Fibroblast of pulmonary artery (primary cell): ENCODE measurements at regions not wholly inside any gene's neighbourhood (a gene's known extent, or its start where the extent isn't known, plus 50 kb on each side); places are given as distances from the start of the nearest gene placed in this dataset.

Source experiments
- DNase-seq: peaks from one replicate; pipeline ENCODE4 v3.0.0-alpha.2; 2010; ENCODE audit warnings: low read depth
- H3K4me3 ChIP-seq: replicated peaks from 2 replicates; pipeline ENCODE4 v1.5.1; 2011; ENCODE audit warnings: low read depth, mild to moderate bottlenecking, control low read depth, low read length, moderate library complexity
- CTCF ChIP-seq: IDR thresholded peaks from 2 replicates; pipeline ENCODE4 v1.5.1; 2011; ENCODE audit warnings: mild to moderate bottlenecking, control low read depth, low read length, inconsistent platforms; ENCODE audit errors: missing control alignments

- DNase-seq, result no peak
- no peak overlapping the region for H3K4me3 ChIP-seq
- TF ChIP-seq CTCF, result no peak
Measured at GRCh38 chr2:107276034-107276433, 390.1 kb upstream of the ST6GAL2 start.

GRCh38 chr2:107278672-107279071 lies 392.7 kb upstream of the ST6GAL2 start:
- no peak overlapping the region for H3K4me3 ChIP-seq
- no peak for DNase-seq
- TF ChIP-seq CTCF, result no peak

- no peak for DNase-seq
- no peak for TF ChIP-seq CTCF
- no peak overlapping the region for H3K4me3 ChIP-seq
Measured at GRCh38 chr2:107281637-107282036, 395.7 kb upstream of the ST6GAL2 start.

GRCh38 chr2:107282135-107282534 lies 396.2 kb upstream of the ST6GAL2 start:
- no peak for DNase-seq
- TF ChIP-seq CTCF, result no peak
- H3K4me3 ChIP-seq, result no peak overlapping the region

GRCh38 chr2:107285621-107286299 lies 399.8 kb upstream of the ST6GAL2 start:
- TF ChIP-seq CTCF, result no peak
- DNase-seq, result no peak
- H3K4me3 ChIP-seq, result no peak overlapping the region

- no peak for DNase-seq
- no peak overlapping the region for H3K4me3 ChIP-seq
- TF ChIP-seq CTCF, result no peak
Measured at GRCh38 chr2:107290041-107290440, 404.1 kb upstream of the ST6GAL2 start.

GRCh38 chr2:107303964-107304363 lies 418.0 kb upstream of the ST6GAL2 start:
- H3K4me3 ChIP-seq, result no peak overlapping the region
- TF ChIP-seq CTCF, result no peak
- peak; percentile 7 for DNase-seq
